CD4-positive, alpha-beta T cell (primary cell): ENCODE measurements at regions not wholly inside any gene's neighbourhood (a gene's known extent, or its start where the extent isn't known, plus 50 kb on each side); places are given as distances from the start of the nearest gene placed in this dataset.
"Not testable (repeated sequence)": the region's sequence is repeated elsewhere in the genome, so short reads cannot be mapped to it uniquely, and the experiment has no call there.

ENCODE experiments used
- ATAC-seq: fragments of 200-7000 bp; cut with Tn5 transposase; one replicate; pipeline ENCODE4 v1.10.0; 2022; ENCODE audit warnings: mild to moderate bottlenecking; ENCODE audit not compliant: poor library complexity
- CTCF ChIA-PET: fragments of 350-600 bp; sonication (Branson Sonifier 250); formaldehyde crosslinking; loops from one replicate; lab custom pipeline; 2021; ENCODE audit warnings: antibody characterized with exemption, inconsistent platforms; lab: Charles Lee
- POLR2A ChIA-PET: fragments of 350-600 bp; sonication (Branson Sonifier 250); formaldehyde crosslinking; loops from one replicate; lab custom pipeline; 2021; ENCODE audit warnings: antibody characterized with exemption, inconsistent platforms; lab: Charles Lee
- DNase-seq, 14 experiments: peaks; one replicate each; pipeline ENCODE4 v3.0.0-alpha.2; 2013 to 2020; ENCODE audit warnings: mixed read lengths in 2 of 14
- H3K27ac ChIP-seq, 2 donors: one replicate each; pipeline versions ENCODE4 v1.5.1 to v1.7.0; 2013; ENCODE audit warnings: low read length in 2 of 2, low read depth in 1 of 2, mild to moderate bottlenecking in 1 of 2
- H3K27me3 ChIP-seq, 2 experiments: 1 replicate in 1 of 2; 2 replicates in 1 of 2; pipeline versions ENCODE4 v1.6.1 to v1.7.0; 2013; ENCODE audit warnings: low read length in 2 of 2, control low read depth in 1 of 2, mild to moderate bottlenecking in 1 of 2, moderate library complexity in 1 of 2; ENCODE audit not compliant: insufficient read depth in 2 of 2, control insufficient read depth in 1 of 2
- H3K36me3 ChIP-seq: one replicate; pipeline ENCODE4 v1.6.1; 2013; ENCODE audit warnings: low read length, control low read depth; ENCODE audit not compliant: insufficient read depth
- H3K4me1 ChIP-seq: one replicate; pipeline ENCODE4 v1.6.1; 2013; ENCODE audit warnings: low read length, control low read depth; ENCODE audit not compliant: insufficient read depth
- H3K4me3 ChIP-seq: one replicate; pipeline ENCODE4 v1.5.1; 2013; ENCODE audit warnings: mild to moderate bottlenecking, low read length, moderate library complexity
- H3K9me3 ChIP-seq, 2 experiments: 1 replicate in 1 of 2; 2 replicates in 1 of 2; pipeline versions ENCODE4 v1.6.1 to v1.7.0; 2013; ENCODE audit warnings: low read length in 2 of 2, mild to moderate bottlenecking in 2 of 2, control low read depth in 1 of 2, moderate library complexity in 1 of 2; ENCODE audit not compliant: control insufficient read depth in 1 of 2, insufficient read depth in 1 of 2
- H3K27ac Mint-ChIP-seq: one replicate; pipeline ENCODE4 v1.8.0; 2020; ENCODE audit warnings: mixed read lengths
- H3K27me3 Mint-ChIP-seq: one replicate; pipeline ENCODE4 v1.8.0; 2021; ENCODE audit warnings: mixed read lengths
- H3K36me3 Mint-ChIP-seq: one replicate; pipeline ENCODE4 v1.8.0; 2021; ENCODE audit warnings: low read depth, mixed read lengths
- H3K4me1 Mint-ChIP-seq: one replicate; pipeline ENCODE4 v1.8.0; 2021; ENCODE audit warnings: low read depth, mixed read lengths
- H3K4me3 Mint-ChIP-seq: one replicate; pipeline ENCODE4 v1.8.0; 2020; ENCODE audit warnings: mild to moderate bottlenecking, mixed read lengths
- H3K9me3 Mint-ChIP-seq: one replicate; pipeline ENCODE4 v1.8.0; 2020; ENCODE audit warnings: mixed read lengths
- CTCF ChIP-seq: fragments of 200-600 bp; IDR thresholded peaks from one replicate; pipeline ENCODE4 v1.8.0; 2022; ENCODE audit warnings: antibody characterized with exemption, mild to moderate bottlenecking
- intact Hi-C, 2 experiments: fragments of 100-400 bp; cut with DNase I in 1 of 2; cut with micrococcal nuclease in 1 of 2; formaldehyde crosslinking; loops; one replicate each; pipeline versions ENCODE4 v1.15.1 to v1.9.0; 2023 to 2025; cut with DNase I, micrococcal nuclease

DNA sequence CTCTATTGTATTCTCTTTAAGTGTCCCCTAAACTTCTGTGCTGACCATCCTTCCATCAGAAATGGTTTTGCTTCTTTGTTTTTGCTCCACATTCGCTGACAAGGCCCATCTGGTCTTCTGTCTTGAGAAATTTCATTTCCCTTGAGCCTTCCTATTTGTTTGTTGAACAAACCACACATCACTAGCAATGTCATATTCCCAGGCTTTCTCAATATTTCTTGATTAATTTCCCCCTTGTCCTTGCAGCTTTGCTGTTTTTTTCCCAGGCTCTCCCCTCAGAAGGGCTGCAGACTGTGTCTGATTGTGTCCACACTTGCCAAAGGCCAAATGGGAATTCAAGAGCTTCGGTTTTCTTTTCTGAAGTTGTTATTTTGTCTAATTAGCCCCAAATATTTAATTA, 158.9 kb downstream of the MID1IP1 start:
- Mint-ChIP-seq H3K4me1 (no peaks in the 10 kb centered on the region), H3K9me3 (peaks cover 3% of the 10 kb centered on the region), H3K27ac (no peak overlapping the region), H3K27me3 (no peaks in the 10 kb centered on the region), H3K36me3 (no peaks in the 10 kb centered on the region), H3K4me3 (no peak overlapping the region)
- Histone ChIP-seq H3K27me3 (no peaks in the 10 kb centered on the region), H3K4me1 (no peaks in the 10 kb centered on the region), H3K4me3 (no peak overlapping the region), H3K9me3 (peaks cover 0 to 9% of the 10 kb centered on the region in 2 experiments), H3K27ac (no peak overlapping the region), H3K36me3 (no peaks in the 10 kb centered on the region)
- CTCF ChIA-PET: no interaction called here
- intact Hi-C loops: no loop called here
- POLR2A ChIA-PET: no interaction called here
- ATAC-seq: no peak
- no peak for TF ChIP-seq CTCF
- DNase-seq: no peak

DNA sequence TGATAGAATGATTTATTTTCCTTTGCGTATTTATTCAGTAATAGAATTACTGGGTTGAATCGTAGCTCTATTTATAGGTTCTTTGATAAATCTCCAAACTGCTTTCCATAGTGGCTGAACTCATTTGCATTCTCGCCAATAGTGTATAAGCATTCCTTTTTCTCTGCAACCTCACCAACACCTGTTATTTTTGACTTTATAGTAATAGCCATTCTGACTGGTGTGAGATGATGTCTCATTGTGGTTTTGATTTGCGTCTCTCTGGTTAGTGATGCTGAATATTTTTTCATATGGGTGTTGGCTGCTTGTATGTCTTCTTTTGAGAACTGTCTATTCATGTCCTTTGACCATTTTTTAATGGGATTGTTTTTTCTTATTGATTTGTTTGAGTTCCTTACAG, 160.7 kb downstream of the MID1IP1 start:
- Histone ChIP-seq H3K4me1 (no peaks in the 10 kb centered on the region), H3K9me3 (peaks cover 0 to 9% of the 10 kb centered on the region in 2 experiments), H3K27ac (no peak overlapping the region), H3K27me3 (no peaks in the 10 kb centered on the region), H3K4me3 (no peak overlapping the region), H3K36me3 (no peaks in the 10 kb centered on the region)
- Mint-ChIP-seq H3K36me3 (no peaks in the 10 kb centered on the region), H3K9me3 (peaks cover 3% of the 10 kb centered on the region), H3K27ac (no peak overlapping the region), H3K27me3 (no peaks in the 10 kb centered on the region), H3K4me3 (no peak overlapping the region), H3K4me1 (no peaks in the 10 kb centered on the region)
- ChIA-PET CTCF (no interaction called here), POLR2A (no interaction called here)
- TF ChIP-seq CTCF: no peak
- intact Hi-C loops: no loop called here
- no peak for DNase-seq
- no peak for ATAC-seq

GRCh38 chrX:38963244-38963643, 162.0 kb downstream of the MID1IP1 start:
- H3K27ac Mint-ChIP-seq, H3K27me3 Mint-ChIP-seq, intact Hi-C loops, CTCF ChIA-PET, H3K27ac ChIP-seq, H3K9me3 ChIP-seq, H3K4me1 Mint-ChIP-seq, H3K9me3 Mint-ChIP-seq, H3K27me3 ChIP-seq, H3K4me1 ChIP-seq, DNase-seq, H3K36me3 Mint-ChIP-seq, H3K36me3 ChIP-seq, H3K4me3 Mint-ChIP-seq, POLR2A ChIA-PET, ATAC-seq, H3K4me3 ChIP-seq: not testable (repeated sequence)

- Histone ChIP-seq H3K27ac (no peak overlapping the region), H3K4me3 (no peak overlapping the region), H3K36me3 (no peaks in the 10 kb centered on the region), H3K4me1 (no peaks in the 10 kb centered on the region), H3K27me3 (no peaks in the 10 kb centered on the region), H3K9me3 (peaks cover 0 to 9% of the 10 kb centered on the region in 2 experiments)
- Mint-ChIP-seq H3K4me3 (no peak overlapping the region), H3K27me3 (no peaks in the 10 kb centered on the region), H3K4me1 (no peaks in the 10 kb centered on the region), H3K9me3 (peaks cover 3% of the 10 kb centered on the region), H3K36me3 (no peaks in the 10 kb centered on the region), H3K27ac (no peak overlapping the region)
- intact Hi-C loops: no loop called here
- TF ChIP-seq CTCF: no peak
- ATAC-seq (no peak), DNase-seq (no peak)
- POLR2A ChIA-PET: no interaction called here
- CTCF ChIA-PET: no interaction called here
Measured at GRCh38 chrX:38965888-38966287, 164.6 kb downstream of the MID1IP1 start.
